GM13976 (cell line): ENCODE measurements at regions not wholly inside any gene's neighbourhood (a gene's known extent, or its start where the extent isn't known, plus 50 kb on each side); places are given as distances from the start of the nearest gene placed in this dataset.

Experiments
- DNase-seq: peaks from one replicate; pipeline ENCODE4 v3.0.0; 2012; ENCODE audit warnings: low spot score
- CTCF ChIP-seq: IDR thresholded peaks from 2 replicates; pipeline ENCODE4 v1.5.1; 2012; ENCODE audit warnings: borderline replicate concordance, mild to moderate bottlenecking; ENCODE audit not compliant: insufficient read depth; ENCODE audit errors: extremely low read depth, missing control alignments, control extremely low read depth
- in situ Hi-C: fragments of 300-500 bp; cut with MboI; formaldehyde crosslinking; loops from one replicate; pipeline ENCODE4 v1.12.0; 2022; ENCODE audit warnings: low sequenced_read_pairs, mixed read lengths, inconsistent platforms; ENCODE audit not compliant: unreplicated experiment

- TF ChIP-seq CTCF, result no peak
- no peak for DNase-seq
- in situ Hi-C loops, result no loop called here
Measured at GRCh38 chr9:90555351-90556057, 87.1 kb downstream of the DIRAS2 start.

- no peak for TF ChIP-seq CTCF
- DNase-seq, result no peak
- in situ Hi-C loops, result no loop called here
Measured at GRCh38 chr9:90556897-90557675, 85.5 kb downstream of the DIRAS2 start.

GRCh38 chr9:90559075-90560073 lies 83.2 kb downstream of the DIRAS2 start:
- TF ChIP-seq CTCF, result no peak
- in situ Hi-C loops, result no loop called here
- no peak for DNase-seq
